ENCODE measurements at regions not wholly inside any gene's neighbourhood (a gene's known extent, or its start where the extent isn't known, plus 50 kb on each side); places are given as distances from the start of the nearest gene placed in this dataset.

GRCh38 chr14:105836160-105836559 lies 309.8 kb downstream of the TMEM121 start:
- no peaks in the 10 kb centered on the region for H3K27me3 ChIP-seq (replicated peaks)
- in situ Hi-C loops (cut with HindIII; ENCODE audit: low pct_ligation_motif_present, low sequenced_read_pairs) = no loop called here
- no peak for TF ChIP-seq CTCF (IDR thresholded peaks at IDR 0.05; ENCODE audit: low read depth, low read length, missing control alignments)

DNA sequence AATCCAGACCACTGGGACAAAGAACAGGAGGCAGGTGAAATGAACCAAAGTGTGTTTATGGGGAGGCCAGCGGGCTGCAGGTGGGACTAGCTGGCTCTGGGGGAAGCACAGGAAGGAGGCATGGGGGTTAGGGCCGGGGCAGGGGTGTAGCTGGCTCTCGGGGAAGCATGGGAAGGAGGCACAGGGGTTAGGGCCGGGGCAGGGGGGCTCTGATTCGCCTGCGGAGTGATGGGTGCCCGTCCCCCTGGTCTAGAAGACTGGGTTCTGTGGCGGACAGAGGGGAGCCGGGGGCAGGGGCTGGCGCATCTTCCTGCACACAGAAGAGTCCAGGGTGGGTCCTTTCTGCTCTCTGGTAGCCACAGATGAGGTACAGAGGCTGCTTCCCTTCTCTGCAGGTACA lies 310.3 kb downstream of the TMEM121 start:
- no peak overlapping the region for H3K4me3 ChIP-seq (ENCODE audit: low read depth, low read length)
- no peaks in the 10 kb centered on the region for H3K36me3 ChIP-seq (replicated peaks)
- no peak overlapping the region for H3K27ac ChIP-seq
- no peaks in the 10 kb centered on the region for H3K27me3 ChIP-seq (replicated peaks)
- TF ChIP-seq CTCF (IDR thresholded peaks at IDR 0.05; ENCODE audit: low read depth, low read length, missing control alignments) = no peak
- no peak for DNase-seq
- in situ Hi-C loops (cut with HindIII; ENCODE audit: low pct_ligation_motif_present, low sequenced_read_pairs) = no loop called here

More at GRCh38 chr14:105836160-105836559, 309.8 kb downstream of the TMEM121 start:
- no peak for DNase-seq
- H3K36me3 ChIP-seq (replicated peaks) = no peaks in the 10 kb centered on the region
- no peak overlapping the region for H3K27ac ChIP-seq
- no peak overlapping the region for H3K4me3 ChIP-seq (ENCODE audit: low read depth, low read length)

DNA sequence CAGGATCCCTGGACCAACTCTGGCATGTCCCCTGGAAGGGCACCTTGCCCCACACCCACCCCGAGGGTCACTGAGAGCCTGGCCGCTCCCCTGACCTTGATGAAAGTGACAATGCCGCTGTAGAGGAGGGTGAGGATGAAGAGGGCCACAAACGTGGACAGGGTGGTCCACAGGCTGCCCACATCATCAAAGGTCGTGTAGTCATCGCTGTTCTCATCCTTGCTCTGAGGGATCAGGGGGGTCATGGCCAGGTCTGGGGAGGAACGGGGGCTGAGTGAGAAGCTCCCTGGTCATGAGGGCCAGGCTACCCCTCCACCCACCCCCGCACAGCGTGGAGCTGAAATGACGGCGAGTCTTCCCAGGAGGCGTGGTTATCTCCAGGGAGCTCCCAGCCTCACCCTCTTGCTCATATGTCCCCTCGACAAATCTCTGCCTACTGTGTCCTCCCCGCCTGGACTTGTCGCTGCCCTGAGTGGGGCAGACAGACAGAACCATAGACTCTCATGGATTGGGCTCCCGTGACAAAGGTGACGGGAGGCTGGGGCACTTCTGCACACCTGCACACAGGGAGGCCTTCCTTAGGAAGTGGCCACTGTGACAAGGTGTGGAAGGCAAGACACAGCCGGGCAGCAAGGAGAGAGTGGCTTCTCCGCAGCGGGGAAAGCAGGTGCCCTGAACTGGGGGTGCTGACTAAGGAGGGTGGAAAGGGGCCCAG lies 311.1 kb downstream of the TMEM121 start:
- Histone ChIP-seq H3K4me3 (ENCODE audit: low read depth, low read length) (no peak overlapping the region), H3K27ac (no peak overlapping the region), H3K36me3 (replicated peaks) (no peaks in the 10 kb centered on the region), H3K27me3 (replicated peaks) (no peaks in the 10 kb centered on the region)
- no peak for DNase-seq
- in situ Hi-C loops (cut with HindIII; ENCODE audit: low pct_ligation_motif_present, low sequenced_read_pairs) = no loop called here
- no peak for TF ChIP-seq CTCF (IDR thresholded peaks at IDR 0.05; ENCODE audit: low read depth, low read length, missing control alignments)

GRCh38 chr14:105838107-105838506 lies 311.7 kb downstream of the TMEM121 start:
- Histone ChIP-seq H3K27me3 (replicated peaks) (no peaks in the 10 kb centered on the region), H3K27ac (no peak overlapping the region), H3K36me3 (replicated peaks) (no peaks in the 10 kb centered on the region), H3K4me3 (ENCODE audit: low read depth, low read length) (no peak overlapping the region)
- DNase-seq = no peak
- in situ Hi-C loops (cut with HindIII; ENCODE audit: low pct_ligation_motif_present, low sequenced_read_pairs) = no loop called here
- TF ChIP-seq CTCF (IDR thresholded peaks at IDR 0.05; ENCODE audit: low read depth, low read length, missing control alignments) = no peak

- Histone ChIP-seq H3K27ac (no peak overlapping the region), H3K4me3 (ENCODE audit: low read depth, low read length) (no peak overlapping the region), H3K27me3 (replicated peaks) (no peaks in the 10 kb centered on the region), H3K36me3 (replicated peaks) (no peaks in the 10 kb centered on the region)
- no peak for TF ChIP-seq CTCF (IDR thresholded peaks at IDR 0.05; ENCODE audit: low read depth, low read length, missing control alignments)
- in situ Hi-C loops (cut with HindIII; ENCODE audit: low pct_ligation_motif_present, low sequenced_read_pairs) = no loop called here
- no peak for DNase-seq
Measured at GRCh38 chr14:105838591-105839424, 312.4 kb downstream of the TMEM121 start.

All from brain microvascular endothelial cell (primary cell).